NB4 (cell line): ENCODE measurements at regions not wholly inside any gene's neighbourhood (a gene's known extent, or its start where the extent isn't known, plus 50 kb on each side); places are given as distances from the start of the nearest gene placed in this dataset.

Source experiments
- CTCF ChIP-seq: IDR thresholded peaks from one replicate; pipeline ENCODE4 v1.5.1; 2012; ENCODE audit warnings: low read depth, low read length
- POLR2A ChIP-seq: IDR thresholded peaks from 2 replicates; pipeline ENCODE4 v1.6.1; 2011; ENCODE audit warnings: mild to moderate bottlenecking; ENCODE audit not compliant: insufficient read length; ENCODE audit errors: extremely low read depth

- no peak for TF ChIP-seq CTCF
- TF ChIP-seq POLR2A = no peak
These were observed 497.0 kb downstream of the RWDD3 start for GRCh38 chr1:95730986-95731385.
